Tibial artery (tissue), 4 donors: ENCODE measurements at regions not wholly inside any gene's neighbourhood (a gene's known extent, or its start where the extent isn't known, plus 50 kb on each side); places are given as distances from the start of the nearest gene placed in this dataset.
"Not testable (repeated sequence)": the region's sequence is repeated elsewhere in the genome, so short reads cannot be mapped to it uniquely, and the experiment has no call there.

Experiments
- DNase-seq, 2 donors: peaks; one replicate each; pipeline ENCODE4 v3.0.0-alpha.2; 2019
- H3K27ac ChIP-seq, 2 donors: fragments of 200-600 bp; sonication (generic) in 1 of 2; 1 replicate in 1 of 2; 2 replicates in 1 of 2; pipeline ENCODE4 v1.5.1; 2018 to 2019; ENCODE audit warnings: mild to moderate bottlenecking in 1 of 2
- H3K27me3 ChIP-seq, 2 donors: fragments of 200-600 bp; sonication (generic) in 1 of 2; one replicate each; pipeline versions ENCODE4 v1.5.1 to v1.6.0; 2016 to 2019
- H3K36me3 ChIP-seq, 3 donors: fragments of 200-600 bp; sonication (generic) in 2 of 3; one replicate each; pipeline ENCODE4 v1.5.1; 2016 to 2019; ENCODE audit warnings: mild to moderate bottlenecking in 2 of 3
- H3K4me1 ChIP-seq, 4 donors: fragments of 200-600 bp; sonication (generic) in 2 of 4; 1 replicate in 3 of 4; 2 replicates in 1 of 4; pipeline ENCODE4 v1.5.1; 2016 to 2019
- H3K4me3 ChIP-seq, 2 donors: fragments of 200-600 bp; sonication (generic) in 1 of 2; 1 replicate in 1 of 2; 2 replicates in 1 of 2; pipeline ENCODE4 v1.5.1; 2018 to 2019; ENCODE audit warnings: mild to moderate bottlenecking in 2 of 2
- H3K9me3 ChIP-seq, 3 donors: fragments of 200-600 bp; sonication (generic) in 1 of 3; one replicate each; pipeline ENCODE4 v1.5.1; 2016 to 2019
- CTCF ChIP-seq, 2 experiments: fragments of 200-600 bp in 1 of 2; fragments of 450-650 bp in 1 of 2; IDR thresholded peaks; one replicate each; pipeline ENCODE4 v1.5.1; 2017 to 2019; ENCODE audit warnings: antibody characterized with exemption in 2 of 2, mild to moderate bottlenecking in 1 of 2, moderate library complexity in 1 of 2
- intact Hi-C: fragments of 100-400 bp; cut with DNase I; formaldehyde crosslinking; loops from one replicate; pipeline ENCODE4 v1.15.0; 2023; ENCODE audit warnings: low total_unique reads

GRCh38 chr2:207370646-207371045, 159.1 kb upstream of the CREB1 start:
- Histone ChIP-seq H3K27me3 (no peaks in the 10 kb centered on the region), H3K36me3 (no peaks in the 10 kb centered on the region), H3K4me3 (no peak overlapping the region), H3K27ac (no peak overlapping the region), H3K9me3 (no peaks in the 10 kb centered on the region), H3K4me1 (no peaks in the 10 kb centered on the region)
- intact Hi-C loops, result no loop called here
- DNase-seq, result no peak
- TF ChIP-seq CTCF (IDR thresholded peaks at IDR 0.05), result no peak

- Histone ChIP-seq H3K4me1 (no peaks in the 10 kb centered on the region), H3K36me3 (no peaks in the 10 kb centered on the region), H3K27me3 (no peaks in the 10 kb centered on the region), H3K27ac (no peak overlapping the region), H3K9me3 (no peaks in the 10 kb centered on the region), H3K4me3 (no peak overlapping the region)
- no peak for DNase-seq
- intact Hi-C loops, result no loop called here
- TF ChIP-seq CTCF (IDR thresholded peaks at IDR 0.05), result no peak
Measured at GRCh38 chr2:207371877-207372276, 157.9 kb upstream of the CREB1 start.

GRCh38 chr2:207372483-207372882, 157.3 kb upstream of the CREB1 start:
- H3K36me3 ChIP-seq, result no peaks in the 10 kb centered on the region
- no peak for DNase-seq
- H3K27me3 ChIP-seq, result no peaks in the 10 kb centered on the region
- H3K4me1 ChIP-seq, result no peaks in the 10 kb centered on the region
- H3K9me3 ChIP-seq, result no peaks in the 10 kb centered on the region
- H3K27ac ChIP-seq, result no peak overlapping the region
- no peak for TF ChIP-seq CTCF (IDR thresholded peaks at IDR 0.05)
- H3K4me3 ChIP-seq, result no peak overlapping the region
- intact Hi-C loops, result no loop called here

GRCh38 chr2:207375207-207375875, 154.4 kb upstream of the CREB1 start:
- H3K27ac ChIP-seq, result no peak overlapping the region
- H3K4me1 ChIP-seq, result no peaks in the 10 kb centered on the region
- H3K9me3 ChIP-seq, result peaks cover 0 to 12% (median 4%) of the 10 kb centered on the region in 3 donors
- no peaks in the 10 kb centered on the region for H3K27me3 ChIP-seq
- H3K4me3 ChIP-seq, result no peak overlapping the region
- intact Hi-C loops, result no loop called here
- no peak for DNase-seq
- H3K36me3 ChIP-seq, result no peaks in the 10 kb centered on the region
- TF ChIP-seq CTCF (IDR thresholded peaks at IDR 0.05), result no peak

GRCh38 chr2:207378620-207379019, 151.1 kb upstream of the CREB1 start:
- H3K4me3 ChIP-seq, H3K27me3 ChIP-seq, H3K4me1 ChIP-seq, DNase-seq, H3K27ac ChIP-seq, H3K36me3 ChIP-seq, intact Hi-C loops: not testable (repeated sequence)
- peaks cover 0 to 14% (median 12%) of the 10 kb centered on the region in 3 donors for H3K9me3 ChIP-seq

GRCh38 chr2:207385076-207385475, 144.7 kb upstream of the CREB1 start:
- DNase-seq, result no peak
- Histone ChIP-seq H3K9me3 (peaks cover 0 to 10% (median 0%) of the 10 kb centered on the region in 3 donors), H3K4me1 (peaks cover 0 to 5% (median 0%) of the 10 kb centered on the region in 4 donors), H3K4me3 (no peak overlapping the region), H3K36me3 (no peaks in the 10 kb centered on the region), H3K27me3 (no peaks in the 10 kb centered on the region), H3K27ac (no peak overlapping the region)
- intact Hi-C loops, result no loop called here
- TF ChIP-seq CTCF (IDR thresholded peaks at IDR 0.05), result no peak
